CD4-positive, alpha-beta T cell treated with Interleukin-10 for 1 hour (primary cell): ENCODE measurements at regions not wholly inside any gene's neighbourhood (a gene's known extent, or its start where the extent isn't known, plus 50 kb on each side); places are given as distances from the start of the nearest gene placed in this dataset.
"Not testable (repeated sequence)": the region's sequence is repeated elsewhere in the genome, so short reads cannot be mapped to it uniquely, and the experiment has no call there.

Source experiments
- DNase-seq: peaks from one replicate; pipeline ENCODE4 v3.0.0-alpha.2; 2020

DNA sequence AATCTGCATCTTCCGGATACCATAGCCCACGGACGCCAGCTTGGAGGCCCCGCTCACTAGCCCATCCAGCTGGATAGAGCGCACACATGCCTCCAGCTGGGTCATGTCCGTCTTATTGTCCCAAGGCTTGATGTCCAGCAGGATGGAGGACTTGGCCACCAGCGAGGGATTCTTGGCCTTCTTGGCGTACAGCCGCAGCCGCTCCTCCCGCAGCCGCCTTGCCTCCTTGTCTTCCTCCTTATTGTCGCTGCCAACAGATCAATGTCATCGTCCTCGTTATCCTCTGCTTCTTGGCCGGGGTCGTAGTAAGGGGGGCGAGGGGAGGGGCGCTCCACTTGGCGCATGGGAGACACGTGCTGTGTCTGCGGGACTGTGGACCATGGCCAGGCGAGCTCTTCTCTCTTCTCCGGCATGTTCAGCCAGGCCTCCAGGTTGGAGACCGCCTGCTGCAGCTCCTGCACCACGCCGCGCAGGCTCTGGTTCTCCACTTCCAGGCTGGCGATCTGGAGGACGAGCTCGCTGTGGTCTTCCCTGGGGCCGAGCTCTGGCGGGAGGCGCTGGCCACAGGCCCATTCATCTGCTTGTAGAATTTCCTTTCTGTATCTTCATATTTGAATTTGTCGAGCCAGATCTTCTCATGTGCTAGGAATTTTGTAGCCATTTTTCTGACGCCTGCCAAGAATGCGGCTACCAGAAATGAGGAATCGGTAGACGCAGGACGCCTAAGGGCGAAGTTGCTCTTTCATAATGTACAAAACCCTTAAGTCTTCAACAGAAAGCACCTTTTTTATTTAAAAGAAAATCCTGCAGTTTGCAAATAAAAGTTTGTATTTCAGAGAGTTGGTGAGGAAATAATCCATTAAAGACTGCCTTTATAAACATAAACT lies 60.1 kb upstream of the PTPRK start:
- no peak for DNase-seq

DNA sequence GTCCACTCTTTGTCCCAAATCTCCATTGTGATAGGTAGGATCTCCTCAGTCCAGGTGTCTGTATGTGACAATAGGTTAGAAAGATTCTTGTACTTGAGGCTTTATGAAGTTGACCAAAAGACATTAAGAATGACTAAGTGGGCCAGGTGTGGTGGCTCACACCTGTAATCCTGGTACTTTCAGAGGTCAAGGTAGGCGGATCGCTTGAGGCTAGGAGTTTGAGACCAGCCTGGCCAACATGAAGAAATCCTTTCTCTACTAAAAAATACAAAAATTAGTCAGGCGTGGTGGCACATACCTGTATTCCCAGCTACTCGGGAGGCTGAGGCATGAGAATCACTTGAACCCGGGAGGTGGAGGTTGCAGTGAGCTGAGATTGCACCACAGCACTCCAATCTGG lies 54.9 kb upstream of the PTPRK start:
- not testable (repeated sequence) for DNase-seq

DNA sequence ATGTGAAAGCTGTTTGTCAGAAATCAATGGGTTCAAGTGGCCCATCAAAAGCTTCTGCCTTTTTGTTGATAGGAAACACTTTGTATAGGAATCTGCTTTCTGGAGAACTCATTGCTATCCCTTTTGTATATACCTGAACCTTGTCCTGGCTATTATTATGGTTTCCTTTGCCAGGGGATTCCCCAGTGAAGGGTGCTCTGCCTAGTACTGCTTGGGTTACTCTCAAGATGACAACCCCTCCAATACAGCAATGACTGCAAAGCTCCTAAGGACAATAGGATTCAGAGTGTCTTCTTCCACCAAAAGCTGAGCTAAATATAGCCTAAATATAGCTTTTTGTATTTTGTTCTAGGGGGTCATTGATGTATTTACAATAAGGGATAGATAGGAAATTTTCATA lies 54.0 kb upstream of the PTPRK start:
- DNase-seq: no peak

DNA sequence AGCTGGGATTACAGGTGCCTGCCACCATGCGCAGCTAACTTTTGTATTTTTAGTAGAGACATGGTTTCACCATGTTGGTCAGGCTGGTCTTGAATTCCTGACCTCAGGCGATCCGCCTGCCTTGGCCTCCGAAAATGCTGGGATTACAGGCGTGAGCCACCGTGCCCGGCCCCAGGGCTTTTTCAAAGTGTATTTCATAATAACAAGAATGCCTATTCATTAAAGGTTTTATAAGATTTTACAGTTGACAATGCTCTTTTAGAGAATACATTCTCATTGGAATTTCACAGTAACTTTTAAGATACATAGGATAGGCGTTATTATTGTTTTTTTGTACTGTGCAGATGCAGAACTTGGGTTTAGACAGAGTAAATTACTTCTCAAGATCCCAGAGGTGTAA lies 52.6 kb upstream of the PTPRK start:
- no peak for DNase-seq

DNA sequence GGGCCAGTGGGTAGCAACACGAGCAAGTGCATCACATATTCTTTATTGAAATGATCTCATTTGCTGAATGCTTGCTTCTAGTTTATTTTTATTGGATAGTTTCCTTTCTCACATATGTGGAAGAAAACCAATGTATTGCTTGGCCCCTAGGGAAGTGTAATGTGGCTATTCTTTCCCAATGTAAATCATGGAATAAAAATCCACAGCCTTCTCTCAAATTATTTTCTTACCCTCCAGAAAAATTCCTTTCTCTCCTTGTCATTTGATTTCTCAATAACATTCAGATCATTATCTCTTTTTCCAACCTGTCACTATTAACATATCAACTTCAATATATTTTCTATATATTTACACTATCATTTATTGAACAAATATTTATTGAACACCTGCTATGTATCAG lies 51.9 kb upstream of the PTPRK start:
- DNase-seq: no peak

DNA sequence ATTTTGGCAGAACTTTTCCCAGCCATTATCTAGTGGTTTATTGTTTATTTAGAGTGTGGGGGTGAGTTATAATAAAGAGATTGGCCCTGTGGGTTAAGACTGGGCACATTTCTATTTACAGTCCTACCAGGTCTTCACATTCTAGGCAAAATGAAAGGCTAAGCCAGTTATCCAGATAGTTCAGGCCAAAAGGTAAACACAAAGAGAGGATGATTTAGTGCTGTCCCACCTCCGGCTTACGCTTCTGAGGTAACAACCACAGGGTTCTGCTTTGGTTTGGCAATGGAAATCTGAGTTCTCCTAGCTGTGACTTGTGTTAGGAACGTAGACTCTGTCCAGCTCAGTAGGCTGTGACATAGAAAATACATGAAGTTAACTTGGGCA lies 50.3 kb upstream of the PTPRK start:
- no peak for DNase-seq

DNA sequence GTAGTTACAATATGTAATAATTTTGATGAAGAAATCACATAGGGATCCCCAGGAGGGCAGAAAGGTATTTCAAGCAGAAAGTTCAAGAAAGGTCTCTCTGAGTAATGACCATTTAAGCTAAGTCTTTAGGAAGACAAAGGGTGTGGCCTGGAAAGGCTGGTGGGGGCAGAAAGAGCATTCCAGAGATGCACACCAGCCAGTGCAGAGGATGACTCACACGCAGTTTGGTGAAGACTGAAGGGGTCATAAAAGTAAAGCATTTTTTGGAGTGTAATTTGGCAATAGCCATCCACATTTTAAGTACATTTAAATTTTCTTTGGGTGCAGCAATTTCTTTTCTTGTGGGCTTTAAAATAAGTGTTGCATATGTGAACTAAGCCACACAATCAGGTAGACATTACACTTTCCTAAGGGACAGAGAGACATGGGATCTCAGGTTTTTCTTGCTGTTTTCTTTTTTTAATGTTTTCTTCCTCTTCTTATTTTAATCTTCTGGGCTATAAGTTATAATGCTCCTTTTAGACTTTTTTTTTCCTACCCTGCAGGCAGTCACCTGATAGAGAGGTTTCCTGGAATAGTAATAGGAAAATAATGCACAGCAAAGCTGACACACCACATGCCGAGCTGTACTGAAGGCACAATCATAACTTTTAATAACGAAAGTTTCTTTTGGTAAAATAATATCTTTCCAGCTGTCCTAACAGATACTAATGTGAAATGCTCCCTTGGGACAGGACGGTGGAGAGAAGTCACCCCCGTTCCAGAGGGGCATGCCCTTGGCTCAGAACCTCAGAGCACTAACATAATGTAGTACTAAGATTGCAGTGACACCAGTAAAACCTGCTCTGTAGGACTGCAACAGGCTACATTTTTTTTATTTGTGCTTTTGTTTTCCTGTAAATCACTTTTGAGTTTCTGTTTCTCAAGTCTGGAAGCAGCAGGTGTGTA lies 49.6 kb upstream of the PTPRK start:
- DNase-seq: no peak
